Upper lobe of left lung (tissue), 6 donors: ENCODE measurements at regions not wholly inside any gene's neighbourhood (a gene's known extent, or its start where the extent isn't known, plus 50 kb on each side); places are given as distances from the start of the nearest gene placed in this dataset.
"Not testable (repeated sequence)": the region's sequence is repeated elsewhere in the genome, so short reads cannot be mapped to it uniquely, and the experiment has no call there.

ENCODE experiments used
- ATAC-seq, 2 donors: fragments of 200-7000 bp; cut with Tn5 transposase; one replicate each; pipeline ENCODE4 v1.9.1; 2022; ENCODE audit warnings: mild to moderate bottlenecking in 2 of 2, moderate library complexity in 2 of 2; ENCODE audit not compliant: low FRiP score in 2 of 2
- DNase-seq, 2 donors: peaks; one replicate each; pipeline ENCODE4 v3.0.0-alpha.2; 2019 to 2020
- H3K27ac ChIP-seq, 4 donors: fragments of 200-600 bp; sonication (generic); one replicate each; pipeline ENCODE4 v1.5.1; 2016 to 2019
- H3K27me3 ChIP-seq, 4 donors: fragments of 200-600 bp; sonication (generic); one replicate each; pipeline ENCODE4 v1.5.1; 2017 to 2019
- H3K36me3 ChIP-seq, 4 donors: fragments of 200-600 bp; sonication (generic); one replicate each; pipeline ENCODE4 v1.5.1; 2016 to 2019
- H3K4me1 ChIP-seq, 4 donors: fragments of 200-600 bp; sonication (generic); one replicate each; pipeline ENCODE4 v1.5.1; 2018 to 2019
- H3K4me3 ChIP-seq, 4 donors: fragments of 200-600 bp; sonication (generic); one replicate each; pipeline ENCODE4 v1.5.1; 2017 to 2019; ENCODE audit warnings: mild to moderate bottlenecking in 2 of 4, moderate library complexity in 1 of 4
- H3K9me3 ChIP-seq, 4 donors: fragments of 200-600 bp; sonication (generic); one replicate each; pipeline ENCODE4 v1.5.1; 2018 to 2019
- EP300 ChIP-seq, 4 donors: sonication (generic); formaldehyde crosslinking; IDR thresholded peaks; one replicate each; pipeline ENCODE4 v1.5.1; 2017; ENCODE audit warnings: antibody characterized with exemption in 4 of 4, control low read depth in 2 of 4
- POLR2A ChIP-seq, 4 donors: fragments of 450-650 bp; IDR thresholded peaks; one replicate each; pipeline ENCODE4 v1.5.1; 2016 to 2017; ENCODE audit warnings: antibody characterized with exemption in 4 of 4, mild to moderate bottlenecking in 2 of 4
- POLR2AphosphoS5 ChIP-seq, 2 donors: sonication (generic); formaldehyde crosslinking; IDR thresholded peaks; one replicate each; pipeline ENCODE4 v1.5.1; 2017; ENCODE audit warnings: antibody characterized with exemption in 2 of 2
- WGBS, 2 donors: methylation state at CpG; one replicate each; pipeline ENCODE4 v1.1.5; 2017 to 2018; 5-methylcytosine and 5-hydroxymethylcytosine counted together
- TF ChIP-seq, protein P1 (sequence below), 6 experiments: fragments of 450-650 bp in 4 of 6; fragments of 200-600 bp in 2 of 6; sonication (generic) in 2 of 6; IDR thresholded peaks; one replicate each; pipeline ENCODE4 v1.5.1; 2016 to 2019; ENCODE audit warnings: antibody characterized with exemption in 6 of 6
- donor health status: DM: no; HTN: no; CAD: no; lungs with moderate emphysema.
- donor health status: DM: no; HTN: yes; CAD: no; lungs with severe emphysema.

DNA sequence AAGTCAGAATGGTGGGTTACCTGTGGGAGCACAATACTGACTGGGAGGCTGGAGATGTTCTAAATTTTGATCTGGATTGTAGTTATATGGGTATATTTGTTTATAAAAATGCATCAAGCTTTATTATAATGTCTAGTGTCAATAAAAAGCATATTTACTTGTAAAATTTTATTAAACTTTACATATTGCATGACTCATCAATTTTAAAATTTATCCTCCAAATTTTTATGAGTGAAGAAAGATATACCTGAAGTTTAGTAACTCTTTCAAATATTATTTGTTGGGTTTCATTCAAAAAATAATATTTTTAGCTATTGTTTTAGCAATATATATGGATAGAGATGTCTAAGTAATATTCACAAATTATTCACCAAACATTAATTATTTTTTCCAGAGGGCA lies 103.0 kb downstream of the ANXA5 start:
- no peak for DNase-seq
- ATAC-seq = no peak

DNA sequence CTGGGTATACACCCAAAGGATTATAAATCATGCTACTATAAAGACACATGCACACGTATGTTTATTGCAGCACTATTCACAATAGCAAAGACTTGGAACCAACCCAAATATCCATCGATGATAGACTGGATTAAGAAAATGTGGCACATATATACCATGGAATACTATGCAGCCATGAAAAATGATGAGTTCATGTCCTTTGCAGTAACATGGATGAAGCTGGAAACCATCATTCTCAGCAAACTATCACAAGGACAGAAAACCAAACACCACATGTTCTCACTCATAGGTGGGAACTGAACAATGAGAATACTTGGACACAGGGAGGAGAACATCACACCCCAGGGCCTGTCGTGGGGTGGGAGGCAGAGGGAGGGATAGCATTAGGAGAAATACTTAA lies 104.5 kb downstream of the ANXA5 start:
- not testable (repeated sequence) for ATAC-seq, H3K36me3 ChIP-seq, H3K4me3 ChIP-seq, H3K9me3 ChIP-seq, H3K27me3 ChIP-seq, H3K4me1 ChIP-seq, DNase-seq, H3K27ac ChIP-seq
- WGBS, 2 donors = 62 to 91% methylated on average over 3 of the region's 3 CpGs

More for the DNA sequence above, 103.0 kb downstream of the ANXA5 start:
- Histone ChIP-seq H3K4me1 (peaks cover 0 to 5% (median 0%) of the 10 kb centered on the region in 4 donors), H3K27ac (no peak overlapping the region), H3K36me3 (no peaks in the 10 kb centered on the region), H3K4me3 (no peak overlapping the region), H3K27me3 (no peaks in the 10 kb centered on the region), H3K9me3 (no peaks in the 10 kb centered on the region)
- TF ChIP-seq POLR2AphosphoS5 (IDR thresholded peaks at IDR 0.05) (no peak), EP300 (IDR thresholded peaks at IDR 0.05) (no peak), POLR2A (IDR thresholded peaks at IDR 0.05) (no peak)
- TF ChIP-seq, protein P1, sequence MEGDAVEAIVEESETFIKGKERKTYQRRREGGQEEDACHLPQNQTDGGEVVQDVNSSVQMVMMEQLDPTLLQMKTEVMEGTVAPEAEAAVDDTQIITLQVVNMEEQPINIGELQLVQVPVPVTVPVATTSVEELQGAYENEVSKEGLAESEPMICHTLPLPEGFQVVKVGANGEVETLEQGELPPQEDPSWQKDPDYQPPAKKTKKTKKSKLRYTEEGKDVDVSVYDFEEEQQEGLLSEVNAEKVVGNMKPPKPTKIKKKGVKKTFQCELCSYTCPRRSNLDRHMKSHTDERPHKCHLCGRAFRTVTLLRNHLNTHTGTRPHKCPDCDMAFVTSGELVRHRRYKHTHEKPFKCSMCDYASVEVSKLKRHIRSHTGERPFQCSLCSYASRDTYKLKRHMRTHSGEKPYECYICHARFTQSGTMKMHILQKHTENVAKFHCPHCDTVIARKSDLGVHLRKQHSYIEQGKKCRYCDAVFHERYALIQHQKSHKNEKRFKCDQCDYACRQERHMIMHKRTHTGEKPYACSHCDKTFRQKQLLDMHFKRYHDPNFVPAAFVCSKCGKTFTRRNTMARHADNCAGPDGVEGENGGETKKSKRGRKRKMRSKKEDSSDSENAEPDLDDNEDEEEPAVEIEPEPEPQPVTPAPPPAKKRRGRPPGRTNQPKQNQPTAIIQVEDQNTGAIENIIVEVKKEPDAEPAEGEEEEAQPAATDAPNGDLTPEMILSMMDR (IDR thresholded peaks at IDR 0.05) = no peak

DNA sequence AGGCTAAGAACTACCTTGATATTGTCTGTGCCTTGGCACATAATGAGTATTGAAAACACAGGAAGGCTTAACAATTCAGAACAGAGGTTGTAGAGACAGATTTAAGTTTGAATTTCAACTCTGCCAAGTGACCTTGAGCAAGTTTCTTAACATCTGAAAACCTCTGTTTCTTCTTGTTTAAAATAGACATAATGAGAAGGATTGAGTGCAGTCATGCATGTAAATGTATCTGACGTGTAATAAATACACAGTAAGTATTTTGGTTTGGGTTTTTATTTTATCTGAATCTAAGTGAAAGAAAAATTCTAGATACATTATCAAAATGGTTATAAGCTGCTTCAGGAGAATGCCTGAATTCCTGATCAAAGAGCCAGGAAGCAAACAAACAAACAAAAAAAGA lies 111.9 kb downstream of the ANXA5 start:
- Histone ChIP-seq H3K9me3 (no peaks in the 10 kb centered on the region), H3K27me3 (no peaks in the 10 kb centered on the region), H3K4me1 (no peaks in the 10 kb centered on the region), H3K27ac (no peak overlapping the region), H3K36me3 (no peaks in the 10 kb centered on the region), H3K4me3 (no peak overlapping the region)
- WGBS, 2 donors = 73 to 76% methylated on average over 1 of the region's 1 CpG
- ATAC-seq = no peak
- TF ChIP-seq POLR2A (IDR thresholded peaks at IDR 0.05) = no peak
- TF ChIP-seq, protein P1 (IDR thresholded peaks at IDR 0.05) = no peak
- TF ChIP-seq EP300 (IDR thresholded peaks at IDR 0.05) = no peak
- no peak for TF ChIP-seq POLR2AphosphoS5 (IDR thresholded peaks at IDR 0.05)
- no peak for DNase-seq

DNA sequence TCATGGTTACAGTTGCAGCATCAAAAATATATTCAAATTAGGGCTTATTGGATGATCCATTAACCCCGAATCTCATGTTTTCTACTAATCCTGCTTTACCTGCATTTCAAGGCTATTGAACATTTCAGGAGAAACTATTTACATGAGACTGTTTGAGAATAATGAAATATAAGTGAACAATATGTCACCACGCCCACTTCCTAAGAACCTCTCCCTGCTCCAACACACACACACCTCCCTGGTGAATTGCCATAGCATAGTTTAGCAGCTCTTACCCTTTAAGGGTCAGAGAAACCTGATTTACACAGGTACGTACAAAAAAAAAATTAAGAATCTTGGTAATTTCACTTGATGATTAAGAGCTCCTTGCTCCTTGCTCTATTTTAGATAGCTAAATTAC lies 113.4 kb downstream of the ANXA5 start:
- Histone ChIP-seq H3K4me3 (no peak overlapping the region), H3K36me3 (no peaks in the 10 kb centered on the region), H3K9me3 (no peaks in the 10 kb centered on the region), H3K27ac (no peak overlapping the region), H3K4me1 (no peaks in the 10 kb centered on the region), H3K27me3 (no peaks in the 10 kb centered on the region)
- ATAC-seq = no peak
- 65 to 84% methylated on average over 3 of the region's 3 CpGs for WGBS, 2 donors
- TF ChIP-seq, protein P1 (IDR thresholded peaks at IDR 0.05) = no peak
- DNase-seq = no peak

DNA sequence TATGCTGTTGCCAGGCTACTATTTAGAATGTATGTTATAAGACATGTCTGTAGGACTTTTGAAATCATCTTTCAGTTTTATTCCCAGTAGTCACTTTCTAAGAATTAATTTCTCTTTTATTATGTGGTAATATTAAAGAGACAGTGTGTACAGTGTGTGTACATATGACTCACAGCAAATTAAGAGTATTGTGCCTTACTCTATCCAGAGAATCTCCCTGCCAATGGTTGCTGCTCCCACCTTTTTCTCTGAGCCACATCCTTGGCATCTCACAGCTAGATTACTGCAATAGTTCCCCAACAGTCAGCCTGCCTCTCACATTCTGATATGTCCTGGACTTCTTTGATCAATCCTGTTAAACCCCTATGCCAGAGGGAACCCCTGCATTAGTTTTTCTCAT lies 114.5 kb downstream of the ANXA5 start:
- no peak overlapping the region for H3K27ac ChIP-seq
- H3K27me3 ChIP-seq = no peaks in the 10 kb centered on the region
- DNase-seq (no peak), ATAC-seq (peak in 1 of 2 donors; percentile 45)
- TF ChIP-seq, protein P1 (IDR thresholded peaks at IDR 0.05) = no peak
- no peak for TF ChIP-seq POLR2A (IDR thresholded peaks at IDR 0.05)
- TF ChIP-seq POLR2AphosphoS5 (IDR thresholded peaks at IDR 0.05) = no peak
- no peak for TF ChIP-seq EP300 (IDR thresholded peaks at IDR 0.05)
- no peaks in the 10 kb centered on the region for H3K9me3 ChIP-seq
- H3K4me3 ChIP-seq = no peak overlapping the region
- H3K36me3 ChIP-seq = no peaks in the 10 kb centered on the region
- no peaks in the 10 kb centered on the region for H3K4me1 ChIP-seq

DNA sequence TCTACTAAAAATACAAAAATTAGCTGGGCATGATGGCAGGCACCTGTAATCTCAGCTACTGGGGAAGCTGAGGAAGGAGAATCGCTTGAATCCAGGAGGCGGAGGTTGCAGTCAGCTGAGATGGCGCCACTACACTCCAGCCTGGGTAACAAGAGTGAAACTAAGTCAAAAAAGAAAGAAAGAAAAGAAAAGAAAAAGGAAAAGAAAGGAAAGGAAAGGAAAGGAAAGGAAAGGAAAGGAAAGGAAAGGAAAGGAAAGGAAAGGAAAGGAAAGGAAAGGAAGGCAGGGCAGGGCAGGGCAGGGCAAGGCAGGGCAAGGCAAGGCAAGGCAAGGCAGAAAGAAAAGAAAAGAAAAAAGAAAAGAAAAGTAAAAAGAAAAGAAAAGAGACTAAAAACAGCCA lies 121.4 kb downstream of the ANXA5 start:
- not testable (repeated sequence) for DNase-seq, H3K27me3 ChIP-seq, H3K36me3 ChIP-seq, ATAC-seq, H3K27ac ChIP-seq, H3K9me3 ChIP-seq, H3K4me1 ChIP-seq, H3K4me3 ChIP-seq
- WGBS, 2 donors = 89 to 94% methylated on average over 3 of the region's 3 CpGs
